Neutrophil (primary cell): ENCODE measurements at regions not wholly inside any gene's neighbourhood (a gene's known extent, or its start where the extent isn't known, plus 50 kb on each side); places are given as distances from the start of the nearest gene placed in this dataset.
"Not testable (repeated sequence)": the region's sequence is repeated elsewhere in the genome, so short reads cannot be mapped to it uniquely, and the experiment has no call there.

Experiments
- H3K27ac ChIP-seq: fragments of 200-600 bp; sonication (generic); 2 replicates; pipeline ENCODE4 v1.5.1; 2016; ENCODE audit warnings: mild to moderate bottlenecking, moderate library complexity
- H3K27me3 ChIP-seq: fragments of 200-600 bp; sonication (generic); 2 replicates; pipeline ENCODE4 v1.6.0; 2016; ENCODE audit warnings: mild to moderate bottlenecking
- H3K36me3 ChIP-seq: fragments of 200-600 bp; sonication (generic); 2 replicates; pipeline ENCODE4 v1.5.1; 2017
- H3K4me1 ChIP-seq, 2 experiments: fragments of 200-600 bp in 1 of 2; sonication (generic) in 1 of 2; 1 replicate in 1 of 2; 2 replicates in 1 of 2; pipeline versions ENCODE4 v1.5.1 to v1.6.1; 2013 to 2016; ENCODE audit warnings: low read depth in 1 of 2, low read length in 1 of 2, mild to moderate bottlenecking in 1 of 2, moderate library complexity in 1 of 2; ENCODE audit not compliant: control insufficient read depth in 1 of 2, insufficient read depth in 1 of 2
- H3K4me3 ChIP-seq, 2 experiments: fragments of 200-600 bp in 1 of 2; sonication (generic) in 1 of 2; 1 replicate in 1 of 2; 2 replicates in 1 of 2; pipeline ENCODE4 v1.5.1; 2013 to 2016; ENCODE audit warnings: low read depth in 1 of 2, low read length in 1 of 2, mild to moderate bottlenecking in 1 of 2, moderate library complexity in 1 of 2
- H3K9me3 ChIP-seq: fragments of 200-600 bp; sonication (generic); 2 replicates; pipeline ENCODE4 v1.5.1; 2016
- CTCF ChIP-seq: fragments of 200-600 bp; sonication (generic); IDR thresholded peaks from 2 replicates; pipeline ENCODE4 v1.5.1; 2016; ENCODE audit warnings: antibody characterized with exemption

GRCh38 chr2:198873503-198874471 lies 584.0 kb downstream of the SATB2 start:
- no peaks in the 10 kb centered on the region for H3K27me3 ChIP-seq
- no peak overlapping the region for H3K27ac ChIP-seq
- H3K9me3 ChIP-seq = no peaks in the 10 kb centered on the region
- H3K36me3 ChIP-seq = no peaks in the 10 kb centered on the region
- TF ChIP-seq CTCF = no peak
- H3K4me3 ChIP-seq = no peak overlapping the region
- H3K4me1 ChIP-seq = no peaks in the 10 kb centered on the region

- H3K4me1 ChIP-seq = no peaks in the 10 kb centered on the region
- H3K27ac ChIP-seq = no peak overlapping the region
- no peaks in the 10 kb centered on the region for H3K9me3 ChIP-seq
- H3K4me3 ChIP-seq = no peak overlapping the region
- H3K27me3 ChIP-seq = no peaks in the 10 kb centered on the region
- no peak for TF ChIP-seq CTCF
- H3K36me3 ChIP-seq = no peaks in the 10 kb centered on the region
These were observed 594.1 kb downstream of the SATB2 start for GRCh38 chr2:198863655-198864054.

GRCh38 chr2:198861080-198861479 lies 596.7 kb downstream of the SATB2 start:
- Histone ChIP-seq H3K4me3 (no peak overlapping the region), H3K36me3 (no peaks in the 10 kb centered on the region), H3K27ac (no peak overlapping the region), H3K4me1 (no peaks in the 10 kb centered on the region), H3K27me3 (no peaks in the 10 kb centered on the region), H3K9me3 (no peaks in the 10 kb centered on the region)
- TF ChIP-seq CTCF = no peak

GRCh38 chr2:198857246-198857645 lies 600.5 kb downstream of the SATB2 start:
- no peaks in the 10 kb centered on the region for H3K36me3 ChIP-seq
- no peaks in the 10 kb centered on the region for H3K4me1 ChIP-seq
- no peak overlapping the region for H3K27ac ChIP-seq
- H3K9me3 ChIP-seq = no peaks in the 10 kb centered on the region
- no peak for TF ChIP-seq CTCF
- no peaks in the 10 kb centered on the region for H3K27me3 ChIP-seq
- H3K4me3 ChIP-seq = no peak overlapping the region

GRCh38 chr2:198855746-198856145 lies 602.0 kb downstream of the SATB2 start:
- not testable (repeated sequence) for H3K27me3 ChIP-seq, H3K4me1 ChIP-seq, H3K36me3 ChIP-seq, H3K4me3 ChIP-seq, H3K9me3 ChIP-seq, H3K27ac ChIP-seq

- no peak for TF ChIP-seq CTCF
- H3K27ac ChIP-seq = no peak overlapping the region
These were observed 605.5 kb downstream of the SATB2 start for GRCh38 chr2:198852248-198852647.

More at GRCh38 chr2:198852248-198852647, 605.5 kb downstream of the SATB2 start:
- Histone ChIP-seq H3K4me1 (no peaks in the 10 kb centered on the region), H3K4me3 (no peak overlapping the region), H3K36me3 (no peaks in the 10 kb centered on the region), H3K9me3 (no peaks in the 10 kb centered on the region), H3K27me3 (no peaks in the 10 kb centered on the region)
